IMR-90 (cell line): ENCODE measurements at regions not wholly inside any gene's neighbourhood (a gene's known extent, or its start where the extent isn't known, plus 50 kb on each side); places are given as distances from the start of the nearest gene placed in this dataset.

Source experiments
- ATAC-seq: fragments of 200-7000 bp; cut with Tn5 transposase; 2 replicates; pipeline ENCODE4 v1.9.1; 2020; ENCODE audit warnings: low read depth, mild to moderate bottlenecking, moderate library complexity
- BruUV-seq: library from RNA; stranded (reverse); fragments of 400-500 nt; replicated peaks from 2 replicates; lab custom pipeline; 2021; lab: Mats Ljungman, UMichigan
- CTCF ChIA-PET: fragments of 300-600 bp; formaldehyde crosslinking; extraction: SDS; loops from one replicate; lab custom pipeline; 2021; ENCODE audit warnings: antibody characterized with exemption; lab: Yijun Ruan, JAX
- POLR2A ChIA-PET: fragments of 300-600 bp; sonication (Branson Sonifier 250); formaldehyde crosslinking; loops from one replicate; lab custom pipeline; 2022; ENCODE audit warnings: antibody characterized with exemption; ENCODE audit not compliant: unreplicated experiment; lab: Charles Lee
- DNase-seq: peaks from one replicate; pipeline ENCODE4 v3.0.0; 2013
- H2AFZ ChIP-seq: replicated peaks from 2 replicates; pipeline ENCODE3; 2013; ENCODE audit warnings: low read length, mild to moderate bottlenecking; ENCODE audit not compliant: poor library complexity
- H2AK5ac ChIP-seq: 2 replicates; pipeline ENCODE4 v1.6.1; 2013; ENCODE audit warnings: low read depth, low read length, inconsistent platforms
- H2AK9ac ChIP-seq: replicated peaks from 2 replicates; pipeline ENCODE3; 2013; ENCODE audit warnings: mild to moderate bottlenecking, low read depth, low read length, moderate library complexity; ENCODE audit not compliant: poor library complexity
- H2BK120ac ChIP-seq: 2 replicates; pipeline ENCODE4 v1.6.1; 2013; ENCODE audit warnings: low read depth, low read length, inconsistent platforms
- H2BK15ac ChIP-seq: 3 replicates; pipeline ENCODE4 v1.6.1; 2013; ENCODE audit warnings: low read depth, low read length, inconsistent platforms
- H2BK20ac ChIP-seq: 2 replicates; pipeline ENCODE4 v1.6.1; 2013; ENCODE audit warnings: low read depth, mild to moderate bottlenecking, inconsistent platforms, low read length, moderate library complexity
- H2BK5ac ChIP-seq: 2 replicates; pipeline ENCODE4 v1.6.1; 2013; ENCODE audit warnings: mild to moderate bottlenecking, low read depth, low read length, inconsistent platforms; ENCODE audit not compliant: poor library complexity, severe bottlenecking
- H3K14ac ChIP-seq: replicated peaks from 2 replicates; pipeline ENCODE4 v1.6.1; 2013; ENCODE audit warnings: low read depth, low read length, inconsistent platforms
- H3K18ac ChIP-seq: 2 replicates; pipeline ENCODE4 v1.6.1; 2013; ENCODE audit warnings: low read depth, low read length, control low read depth
- H3K23ac ChIP-seq: 2 replicates; pipeline ENCODE4 v1.6.1; 2013; ENCODE audit warnings: low read depth, low read length, inconsistent platforms
- H3K27ac ChIP-seq: 2 replicates; pipeline ENCODE4 v1.5.1; 2013; ENCODE audit warnings: mild to moderate bottlenecking, control low read depth, low read length; ENCODE audit not compliant: insufficient read depth
- H3K27me3 ChIP-seq: 2 replicates; pipeline ENCODE4 v1.6.1; 2013; ENCODE audit warnings: low read length; ENCODE audit not compliant: control insufficient read depth, insufficient read depth
- H3K36me3 ChIP-seq: 2 replicates; pipeline ENCODE4 v1.6.1; 2013; ENCODE audit warnings: low read length, mixed read lengths; ENCODE audit not compliant: control insufficient read depth, insufficient read depth
- H3K4ac ChIP-seq: 2 replicates; pipeline ENCODE4 v1.6.1; 2013; ENCODE audit warnings: low read depth, low read length, inconsistent platforms
- H3K4me1 ChIP-seq: 2 replicates; pipeline ENCODE4 v1.6.1; 2013; ENCODE audit warnings: low read length, mixed read lengths; ENCODE audit not compliant: control insufficient read depth, insufficient read depth
- H3K4me2 ChIP-seq: 2 replicates; pipeline ENCODE4 v1.6.1; 2013; ENCODE audit warnings: low read depth, mild to moderate bottlenecking, control low read depth, low read length, moderate library complexity
- H3K4me3 ChIP-seq: 2 replicates; pipeline ENCODE4 v1.5.1; 2013; ENCODE audit warnings: low read depth, mild to moderate bottlenecking, control low read depth, low read length, moderate library complexity; ENCODE audit not compliant: insufficient read depth
- H3K56ac ChIP-seq: 2 replicates; pipeline ENCODE4 v1.6.1; 2013; ENCODE audit warnings: low read length, inconsistent platforms; ENCODE audit not compliant: insufficient read depth; ENCODE audit errors: extremely low read depth
- H3K79me1 ChIP-seq, 2 experiments: 2 replicates each; pipeline ENCODE4 v1.6.1; 2013; ENCODE audit warnings: low read length in 2 of 2, inconsistent platforms in 1 of 2, low read depth in 1 of 2
- H3K9ac ChIP-seq: 2 replicates; pipeline ENCODE4 v1.6.1; 2013; ENCODE audit warnings: low read depth, low read length, control low read depth
- H3K9me1 ChIP-seq: 2 replicates; pipeline ENCODE4 v1.6.1; 2013; ENCODE audit warnings: low read length, inconsistent platforms; ENCODE audit not compliant: insufficient read depth
- H3K9me3 ChIP-seq: 2 replicates; pipeline ENCODE4 v1.6.1; 2013; ENCODE audit warnings: low read length; ENCODE audit not compliant: control insufficient read depth, insufficient read depth
- H4K20me1 ChIP-seq: 2 replicates; pipeline ENCODE4 v1.6.1; 2013; ENCODE audit warnings: low read length, inconsistent platforms; ENCODE audit not compliant: insufficient read depth
- H4K5ac ChIP-seq: 2 replicates; pipeline ENCODE4 v1.6.1; 2013; ENCODE audit warnings: mild to moderate bottlenecking, low read depth, low read length, control low read depth
- H4K8ac ChIP-seq, 2 experiments: 2 replicates each; pipeline ENCODE4 v1.6.1; 2013; ENCODE audit warnings: low read depth in 2 of 2, low read length in 2 of 2, control low read depth in 1 of 2, inconsistent platforms in 1 of 2
- H4K91ac ChIP-seq: 2 replicates; pipeline ENCODE4 v1.6.1; 2013; ENCODE audit warnings: low read depth, low read length, inconsistent platforms; ENCODE audit not compliant: insufficient read depth
- BHLHE40 ChIP-seq: fragments of 150-350 bp; IDR thresholded peaks from 2 replicates; pipeline ENCODE4 v1.6.1; 2016; ENCODE audit warnings: mild to moderate bottlenecking, low read depth, low read length
- MAFK ChIP-seq: IDR thresholded peaks from 2 replicates; pipeline ENCODE4 v1.6.1; 2012; ENCODE audit warnings: low read depth, low read length, improper control_type of control experiment
- MXI1 ChIP-seq: IDR thresholded peaks from 2 replicates; pipeline ENCODE4 v1.6.1; 2012; ENCODE audit warnings: low read depth, mild to moderate bottlenecking, low read length, moderate library complexity, borderline replicate concordance
- WGBS, 2 experiments: methylation state at CpG; one replicate each; pipeline versions ENCODE4 v1.1.5 to v1.1.7; 2013; ENCODE audit warnings: missing lambda C conversion rate in 2 of 2; ENCODE audit not compliant: insufficient read length in 1 of 2; ENCODE audit errors: extremely low coverage in 2 of 2; 5-methylcytosine and 5-hydroxymethylcytosine counted together
- dilution Hi-C: fragments of 300-500 bp; cut with HindIII; formaldehyde crosslinking; loops from one replicate; pipeline ENCODE4 v1.14.3; 2018; ENCODE audit warnings: low sequenced_read_pairs; ENCODE audit not compliant: unreplicated experiment
- in situ Hi-C: fragments of 300-500 bp; cut with MboI; formaldehyde crosslinking; loops from 3 replicates; pipeline ENCODE4 v1.14.3; 2019; ENCODE audit warnings: low sequenced_read_pairs, inconsistent platforms, mixed read lengths
- intact Hi-C: fragments of 100-400 bp; cut with micrococcal nuclease; formaldehyde crosslinking; loops from 2 replicates; pipeline ENCODE4 v1.10.0; 2022
- TF ChIP-seq, protein P1 (sequence below): conservative IDR thresholded peaks from 2 replicates; pipeline ENCODE4 v1.5.1; 2012; ENCODE audit warnings: mild to moderate bottlenecking, low read depth, low read length, improper control_type of control experiment

DNA sequence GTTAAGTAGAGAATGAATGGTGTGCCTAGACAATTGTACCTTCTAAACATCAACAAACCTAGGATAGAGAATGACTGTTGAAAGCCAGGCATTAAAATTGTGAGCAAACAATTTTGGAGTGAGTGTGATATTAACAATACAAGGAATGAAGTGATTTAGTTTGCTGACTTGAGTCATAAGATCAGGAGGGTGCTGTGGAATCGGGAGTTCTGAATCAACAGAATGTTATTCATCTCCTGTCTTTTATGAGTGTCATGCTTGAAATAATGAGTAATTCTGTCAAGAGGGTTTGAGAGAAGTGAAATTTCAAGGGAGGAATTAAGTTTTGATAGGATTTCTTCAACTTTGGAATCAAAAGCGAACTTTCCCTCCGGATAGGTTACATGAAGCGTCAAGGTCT is 214.4 kb upstream of the DSEL start:
- Histone ChIP-seq H3K4me3 (no peak overlapping the region), H4K91ac (no peak overlapping the region), H3K9me1 (no peaks in the 10 kb centered on the region), H3K23ac (no peak overlapping the region), H4K5ac (no peak overlapping the region), H3K4ac (no peak overlapping the region), H3K36me3 (no peaks in the 10 kb centered on the region), H3K27ac (no peak overlapping the region), H4K8ac (0 out of 4 replicates have a peak overlapping the region, but pooled peaks of 1 of the 2 experiments have one; percentile 52), H2AK5ac (no peak overlapping the region), H2BK20ac (no peak overlapping the region; the same call in 1 of the 2 replicates), H3K27me3 (no peaks in the 10 kb centered on the region), H3K9ac (no peak overlapping the region), H2BK120ac (no peak overlapping the region), H3K14ac (no peak overlapping the region), H4K20me1 (no peaks in the 10 kb centered on the region), H2AFZ (no peak overlapping the region), H2BK5ac (peak overlapping the region; percentile 5), H3K4me1 (no peaks in the 10 kb centered on the region), H2AK9ac (no peak overlapping the region), H3K4me2 (peak overlapping the region; percentile 27; the same call in 1 of the 2 replicates), H3K9me3 (no peaks in the 10 kb centered on the region), H3K18ac (peak overlapping the region; percentile 31; the same call in 1 of the 2 replicates), H3K79me1 (no peaks in the 10 kb centered on the region), H2BK15ac (0 out of 3 replicates have a peak overlapping the region, but pooled peaks have one; percentile 11), H3K56ac (0 out of 2 replicates have a peak overlapping the region, but pooled peaks have one; percentile 19)
- in situ Hi-C loops, result no loop called here
- no peak; the same call in 1 of the 2 replicates for ATAC-seq
- CTCF ChIA-PET, result no interaction called here
- no TSS peak for BruUV-seq
- TF ChIP-seq BHLHE40, result no peak
- no peak for TF ChIP-seq MXI1
- 0 out of 2 replicates have a peak, but pooled peaks have one; percentile 8 for TF ChIP-seq MAFK
- TF ChIP-seq, protein P1, sequence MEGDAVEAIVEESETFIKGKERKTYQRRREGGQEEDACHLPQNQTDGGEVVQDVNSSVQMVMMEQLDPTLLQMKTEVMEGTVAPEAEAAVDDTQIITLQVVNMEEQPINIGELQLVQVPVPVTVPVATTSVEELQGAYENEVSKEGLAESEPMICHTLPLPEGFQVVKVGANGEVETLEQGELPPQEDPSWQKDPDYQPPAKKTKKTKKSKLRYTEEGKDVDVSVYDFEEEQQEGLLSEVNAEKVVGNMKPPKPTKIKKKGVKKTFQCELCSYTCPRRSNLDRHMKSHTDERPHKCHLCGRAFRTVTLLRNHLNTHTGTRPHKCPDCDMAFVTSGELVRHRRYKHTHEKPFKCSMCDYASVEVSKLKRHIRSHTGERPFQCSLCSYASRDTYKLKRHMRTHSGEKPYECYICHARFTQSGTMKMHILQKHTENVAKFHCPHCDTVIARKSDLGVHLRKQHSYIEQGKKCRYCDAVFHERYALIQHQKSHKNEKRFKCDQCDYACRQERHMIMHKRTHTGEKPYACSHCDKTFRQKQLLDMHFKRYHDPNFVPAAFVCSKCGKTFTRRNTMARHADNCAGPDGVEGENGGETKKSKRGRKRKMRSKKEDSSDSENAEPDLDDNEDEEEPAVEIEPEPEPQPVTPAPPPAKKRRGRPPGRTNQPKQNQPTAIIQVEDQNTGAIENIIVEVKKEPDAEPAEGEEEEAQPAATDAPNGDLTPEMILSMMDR, result no peak
- WGBS, 2 experiments, result no CpG with 5 or more reads among the region's 4 CpGs
- DNase-seq, result peak; percentile 76
- POLR2A ChIA-PET, result no interaction called here
- dilution Hi-C loops, result no loop called here
- intact Hi-C loops, result no loop called here
